ENCODE measurements at regions not wholly inside any gene's neighbourhood (a gene's known extent, or its start where the extent isn't known, plus 50 kb on each side); places are given as distances from the start of the nearest gene placed in this dataset.
"Not testable (repeated sequence)": the region's sequence is repeated elsewhere in the genome, so short reads cannot be mapped to it uniquely, and the experiment has no call there.

DNA sequence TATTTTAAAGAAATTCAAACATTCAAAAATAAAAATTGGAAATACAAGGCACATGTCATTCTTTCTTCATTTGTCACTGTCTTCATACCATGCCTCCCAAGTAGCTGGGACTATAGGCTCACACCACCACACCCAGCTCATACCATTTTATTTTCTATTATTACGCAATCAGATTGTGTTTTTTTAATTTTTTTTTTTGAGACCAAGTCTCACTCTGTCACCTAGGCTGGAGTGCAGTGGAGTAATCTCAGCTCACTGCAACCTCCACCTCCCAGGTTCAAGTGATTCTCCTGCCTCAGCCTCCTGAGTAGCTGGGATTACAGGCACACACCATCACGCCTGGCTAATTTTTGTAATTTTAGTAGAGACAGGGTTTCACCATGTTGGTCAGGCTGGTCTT, 526.1 kb downstream of the DTWD2 start:
- DNase-seq, result not testable (repeated sequence)

DNA sequence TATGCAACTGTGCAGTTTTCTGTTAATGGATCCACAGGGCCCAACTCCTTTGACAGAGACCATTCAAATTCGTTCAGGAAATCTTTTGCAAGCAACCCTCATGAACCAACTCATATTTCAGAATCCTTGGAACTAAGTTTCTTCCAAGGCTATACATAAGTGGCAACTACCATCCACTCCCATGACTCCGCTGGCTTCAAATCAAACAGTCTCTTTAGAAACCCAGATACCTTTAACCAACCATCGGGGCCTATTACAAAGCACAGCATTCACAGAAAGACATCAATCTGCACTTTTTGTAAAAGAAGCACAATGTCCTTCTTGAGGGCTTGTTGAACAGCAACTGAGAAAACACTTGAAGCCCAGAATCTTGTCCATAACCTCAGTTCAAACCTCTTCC, 526.9 kb downstream of the DTWD2 start:
- no peak for DNase-seq

DNA sequence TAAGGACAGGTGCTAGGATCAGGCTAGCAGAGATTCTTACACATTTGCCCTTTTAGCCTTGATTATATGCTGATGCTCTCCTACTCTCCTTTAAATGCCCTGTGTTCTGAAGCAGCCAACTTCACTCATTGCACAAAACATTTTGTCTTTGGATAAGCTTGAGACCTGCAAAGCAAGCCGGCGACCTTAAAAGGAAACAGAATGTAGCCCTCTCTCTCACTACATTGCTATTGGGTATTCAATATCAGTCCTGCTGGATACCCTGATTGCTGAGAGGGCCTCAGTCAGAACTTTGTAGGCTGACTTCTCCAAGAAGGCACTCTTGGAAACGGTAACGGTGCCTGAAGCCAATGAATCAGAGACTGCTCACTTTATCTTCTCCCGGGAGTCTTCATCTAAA, 528.9 kb downstream of the DTWD2 start:
- DNase-seq, result no peak

- no peak for DNase-seq
Observed at GRCh38 chr5:118456085-118456484, 532.3 kb downstream of the DTWD2 start.

DNA sequence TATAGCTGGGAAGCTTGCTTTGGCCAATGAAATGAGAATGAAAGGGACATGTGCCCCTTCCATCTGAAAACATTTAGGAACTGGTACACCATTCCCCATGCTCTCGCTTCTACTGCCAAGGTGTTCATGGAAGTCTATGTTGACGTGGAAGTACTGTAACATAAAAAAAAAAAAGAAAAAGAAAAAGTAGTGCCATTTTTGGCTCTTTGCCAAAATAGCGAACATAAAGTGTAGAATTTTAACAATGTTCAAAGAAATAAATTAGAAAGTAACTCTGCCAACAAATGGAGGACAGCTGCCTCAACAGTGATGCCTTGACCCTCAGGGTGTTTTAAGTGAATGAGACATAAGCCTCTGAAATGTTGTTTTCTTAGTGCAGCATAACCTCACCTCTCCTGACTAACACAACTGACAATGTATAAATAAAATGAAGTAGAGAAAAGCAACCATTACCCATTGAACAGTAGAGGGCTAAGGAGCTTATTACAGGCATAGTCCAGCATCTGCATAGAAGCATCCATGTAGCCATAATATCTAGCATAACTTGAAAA, 536.6 kb downstream of the DTWD2 start:
- no peak for DNase-seq

GRCh38 chr5:118450554-118451332, 537.6 kb downstream of the DTWD2 start:
- DNase-seq, result no peak

GRCh38 chr5:118447350-118447749, 541.0 kb downstream of the DTWD2 start:
- DNase-seq, result no peak

GRCh38 chr5:118441956-118442355, 546.4 kb downstream of the DTWD2 start:
- no peak for DNase-seq

DNA sequence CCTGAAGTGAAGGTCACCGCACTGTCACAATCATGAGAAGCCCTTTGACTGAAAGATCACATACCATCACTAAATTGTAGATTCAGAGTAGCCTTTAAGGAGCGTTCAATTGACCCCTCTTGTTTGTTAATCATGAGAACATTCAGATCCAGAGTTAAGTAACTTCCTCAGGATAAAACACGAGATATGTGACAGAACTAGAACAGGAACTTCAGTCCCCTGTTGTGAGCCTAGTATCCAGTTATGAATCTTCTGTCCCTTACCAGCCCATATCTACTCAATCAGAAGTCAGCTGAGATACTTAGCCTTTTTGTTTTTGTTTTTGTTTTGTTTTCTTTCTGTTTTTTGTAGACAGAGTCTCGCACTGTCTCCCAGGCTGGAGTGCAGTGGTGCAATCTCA, 547.3 kb downstream of the DTWD2 start:
- DNase-seq, result no peak

GRCh38 chr5:118440496-118440895, 547.9 kb downstream of the DTWD2 start:
- no peak for DNase-seq

DNA sequence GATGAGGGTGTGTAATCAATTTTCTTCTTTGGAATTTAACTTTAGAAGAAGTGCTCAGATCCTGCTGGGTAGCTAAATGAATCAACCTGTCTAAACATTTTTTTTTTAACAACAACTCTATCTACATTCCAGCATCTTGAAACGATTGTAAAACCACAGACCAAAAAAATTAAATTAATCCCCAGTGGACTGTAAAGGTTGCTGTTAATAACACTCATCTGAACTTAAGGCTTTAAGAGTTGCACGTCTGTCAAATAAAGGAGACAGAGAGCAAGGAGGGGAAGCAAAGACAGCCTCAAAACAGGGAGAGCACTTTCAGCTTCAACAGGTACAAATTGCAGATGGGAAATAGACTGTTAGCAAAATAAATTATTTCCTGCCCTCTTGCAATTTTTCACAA, 548.5 kb downstream of the DTWD2 start:
- DNase-seq, result no peak

- no peak for DNase-seq
Observed at GRCh38 chr5:118435131-118435530, 553.2 kb downstream of the DTWD2 start.

GRCh38 chr5:118434522-118434921, 553.8 kb downstream of the DTWD2 start:
- no peak for DNase-seq

DNA sequence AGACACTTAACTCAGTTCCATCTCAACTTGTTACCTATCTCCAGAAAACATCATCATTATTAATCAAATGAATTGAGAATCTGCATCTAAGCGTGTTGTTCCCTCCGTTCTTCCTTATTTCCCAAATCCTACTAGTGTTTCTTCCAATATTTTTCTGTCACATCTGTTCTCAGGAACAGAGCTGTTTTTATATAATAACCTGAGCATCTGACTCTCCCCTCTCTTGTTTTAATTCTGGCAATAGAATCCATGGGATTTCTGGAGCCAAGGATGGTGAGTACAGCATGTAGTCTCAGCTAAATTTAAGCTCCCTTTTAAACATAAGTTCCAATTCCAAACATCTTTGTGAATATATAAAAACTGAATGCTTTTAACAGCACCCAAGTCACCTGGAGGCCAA, 558.3 kb downstream of the DTWD2 start:
- DNase-seq, result no peak

- no peak for DNase-seq
Observed at GRCh38 chr5:118407958-118408357, 580.4 kb downstream of the DTWD2 start.

- DNase-seq, result no peak
Observed at GRCh38 chr5:118405650-118406061, 582.7 kb downstream of the DTWD2 start.

DNA sequence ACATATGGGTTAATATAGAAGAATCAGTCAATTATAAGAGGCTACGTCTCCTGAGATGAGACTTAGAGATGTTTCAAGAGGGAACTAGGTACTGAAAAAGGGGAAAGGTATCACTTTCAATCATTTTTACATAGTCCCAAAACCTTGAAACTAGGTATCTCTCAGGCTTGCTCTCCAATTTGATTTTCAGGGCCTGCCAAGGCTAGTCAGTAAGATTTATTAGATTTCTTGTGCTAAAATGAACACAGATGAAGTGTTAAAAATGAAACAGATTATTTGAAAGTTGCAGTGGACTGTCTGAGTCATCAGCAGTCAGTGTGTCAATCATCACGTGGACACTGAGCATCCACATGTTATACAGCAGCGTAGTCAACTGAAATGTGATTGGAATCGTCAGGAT, 591.1 kb downstream of the DTWD2 start:
- no peak for DNase-seq

DNA sequence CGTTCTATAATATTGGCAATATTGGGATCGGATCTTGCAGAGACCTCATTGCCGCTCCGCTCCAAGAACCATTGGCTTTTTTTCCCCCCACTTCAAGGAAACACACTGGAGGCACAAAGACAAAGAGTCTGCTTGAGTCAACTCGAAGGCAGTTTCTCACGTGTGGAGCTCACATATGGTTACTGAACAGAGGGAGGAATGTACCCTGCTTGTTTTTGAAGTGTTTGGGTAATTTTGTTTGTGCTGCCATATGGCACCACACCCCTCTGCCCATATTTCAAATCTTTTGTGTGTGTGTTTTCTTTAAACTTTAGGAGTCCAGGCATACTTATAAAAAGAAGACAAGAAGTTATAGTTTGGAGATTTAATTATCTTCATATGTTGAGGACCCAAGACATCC, 595.9 kb downstream of the DTWD2 start:
- DNase-seq, result no peak

GRCh38 chr5:118382931-118383330, 605.4 kb downstream of the DTWD2 start:
- DNase-seq, result not testable (repeated sequence)

- DNase-seq, result no peak
Observed at GRCh38 chr5:118379470-118379869, 608.9 kb downstream of the DTWD2 start.

GRCh38 chr5:118378959-118379358, 609.4 kb downstream of the DTWD2 start:
- DNase-seq, result no peak

DNA sequence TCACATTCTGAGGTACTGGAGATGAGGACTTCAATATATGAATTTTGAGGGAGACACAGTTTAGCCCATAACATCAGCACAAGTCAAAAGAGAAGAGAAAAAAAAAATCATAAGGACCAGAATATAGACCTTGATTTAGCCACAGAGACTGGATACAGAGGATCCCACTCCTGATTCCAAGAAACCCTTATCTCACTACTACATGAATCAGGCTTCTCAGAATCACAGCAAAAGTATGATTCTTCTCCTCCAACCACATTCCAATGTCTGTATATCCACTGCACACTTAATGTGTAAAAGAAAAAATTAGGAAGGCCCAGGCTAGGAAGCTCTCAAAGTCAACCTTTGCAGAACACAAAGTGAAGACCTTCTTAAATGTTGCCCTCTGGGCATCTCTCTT, 610.9 kb downstream of the DTWD2 start:
- DNase-seq, result no peak

DNA sequence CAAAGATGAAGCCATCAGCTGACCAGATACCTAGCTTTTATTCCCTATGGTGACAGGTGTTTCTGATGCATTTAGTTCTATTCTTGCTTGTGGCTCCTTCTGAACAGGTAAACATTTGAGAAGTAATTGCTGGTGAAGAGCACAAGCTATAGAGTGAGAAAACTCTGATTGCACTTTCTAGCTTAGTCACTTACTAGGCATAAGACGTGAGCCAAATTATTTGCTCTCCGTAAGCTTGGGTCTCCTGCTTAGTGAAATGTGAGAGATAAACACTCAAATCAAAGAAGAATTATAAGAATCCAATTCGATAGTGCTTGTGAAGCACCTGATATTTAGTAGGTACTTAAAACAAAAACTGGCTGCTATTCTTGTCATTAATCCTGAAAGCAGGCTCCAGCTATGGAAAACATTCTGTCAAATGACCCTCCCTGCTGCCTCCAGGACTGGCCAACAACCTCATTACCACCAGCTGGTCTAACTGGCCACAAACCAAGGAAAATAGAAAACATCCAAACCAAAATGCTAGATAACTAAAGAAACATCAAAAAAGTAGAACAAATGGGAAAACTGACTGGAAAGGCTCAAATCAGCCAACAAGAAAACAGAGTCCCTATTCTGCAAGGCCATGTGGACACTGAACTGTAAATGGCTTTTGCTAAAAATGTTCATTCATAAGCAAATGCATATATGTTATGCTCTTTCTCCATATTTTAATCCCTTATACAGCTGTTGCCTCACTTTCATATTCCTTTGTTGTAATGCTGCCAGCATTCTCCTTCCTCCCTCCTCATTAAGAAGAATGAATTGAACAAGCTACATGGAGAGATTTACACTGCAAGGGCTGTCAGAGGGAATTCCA, 616.1 kb downstream of the DTWD2 start:
- no peak for DNase-seq

GRCh38 chr5:118366429-118366828, 621.9 kb downstream of the DTWD2 start:
- no peak for DNase-seq

All from hematopoietic multipotent progenitor cell treated with erythropoietin and hydrocortisone succinate and interleukin-3 and kit ligand, for 6 days (in vitro differentiated cells).